ENCODE measurements at regions not wholly inside any gene's neighbourhood (a gene's known extent, or its start where the extent isn't known, plus 50 kb on each side); places are given as distances from the start of the nearest gene placed in this dataset.

GRCh38 chr3:46078712-46079400 lies 51.6 kb upstream of the XCR1 start:
- no peak for TF ChIP-seq POLR2A (IDR thresholded peaks at IDR 0.05)
- peak; percentile 92 to 99 (median 98) for TF ChIP-seq CTCF (IDR thresholded peaks at IDR 0.05)
